Liver (tissue), 8 donors: ENCODE measurements at regions not wholly inside any gene's neighbourhood (a gene's known extent, or its start where the extent isn't known, plus 50 kb on each side); places are given as distances from the start of the nearest gene placed in this dataset.

Experiments
- DNase-seq: peaks from one replicate; pipeline ENCODE4 v3.0.0-alpha.2; 2017; ENCODE audit warnings: low spot score
- H3K27ac ChIP-seq, 2 donors: one replicate each; pipeline ENCODE4 v1.7.0; 2013; ENCODE audit warnings: inconsistent platforms in 2 of 2, low read length in 2 of 2, control low read depth in 1 of 2, low read depth in 1 of 2, mild to moderate bottlenecking in 1 of 2
- H3K27me3 ChIP-seq, 4 donors: one replicate each; pipeline versions ENCODE4 v1.6.1 to v1.7.0; 2013; ENCODE audit warnings: low read length in 3 of 4, inconsistent platforms in 1 of 4, mild to moderate bottlenecking in 1 of 4, moderate library complexity in 1 of 4; ENCODE audit not compliant: control insufficient read depth in 4 of 4, insufficient read depth in 4 of 4
- H3K36me3 ChIP-seq, 4 donors: one replicate each; pipeline versions ENCODE4 v1.6.1 to v1.7.0; 2013; ENCODE audit warnings: low read length in 3 of 4, mild to moderate bottlenecking in 3 of 4, low read depth in 1 of 4, moderate library complexity in 1 of 4; ENCODE audit not compliant: control insufficient read depth in 4 of 4, insufficient read depth in 3 of 4
- H3K4me1 ChIP-seq, 4 donors: one replicate each; pipeline versions ENCODE4 v1.6.1 to v1.7.0; 2013; ENCODE audit warnings: low read length in 3 of 4, mild to moderate bottlenecking in 3 of 4, moderate library complexity in 1 of 4; ENCODE audit not compliant: control insufficient read depth in 4 of 4, insufficient read depth in 4 of 4
- H3K4me3 ChIP-seq, 3 donors: one replicate each; pipeline versions ENCODE4 v1.6.1 to v1.7.0; 2013; ENCODE audit warnings: low read length in 3 of 3, control low read depth in 1 of 3, low read depth in 1 of 3, mild to moderate bottlenecking in 1 of 3
- H3K9ac ChIP-seq, 2 donors: one replicate each; pipeline ENCODE4 v1.7.0; 2013; ENCODE audit warnings: low read length in 2 of 2, mild to moderate bottlenecking in 2 of 2, moderate library complexity in 2 of 2, control low read depth in 1 of 2, low read depth in 1 of 2
- H3K9me3 ChIP-seq, 4 donors: one replicate each; pipeline versions ENCODE4 v1.6.1 to v1.7.0; 2013; ENCODE audit warnings: low read length in 3 of 4; ENCODE audit not compliant: control insufficient read depth in 4 of 4
- EGR1 ChIP-seq, 2 donors: IDR thresholded peaks; 2 replicates each; pipeline ENCODE4 v1.6.1; 2016 to 2018; ENCODE audit warnings: antibody characterized with exemption in 2 of 2, low read depth in 2 of 2
- FOXA1 ChIP-seq: IDR thresholded peaks from 2 replicates; pipeline ENCODE4 v1.6.1; 2016; ENCODE audit warnings: antibody characterized with exemption
- FOXA2 ChIP-seq: IDR thresholded peaks from 2 replicates; pipeline ENCODE4 v1.6.1; 2016; ENCODE audit warnings: antibody characterized with exemption
- GABPA ChIP-seq, 2 donors: IDR thresholded peaks in 1 of 2; conservative IDR thresholded peaks in 1 of 2; 2 replicates each; pipeline ENCODE4 v1.6.1; 2016; ENCODE audit warnings: antibody characterized with exemption in 2 of 2, mild to moderate bottlenecking in 1 of 2, moderate library complexity in 1 of 2
- HNF4A ChIP-seq, 2 donors: conservative IDR thresholded peaks; 2 replicates each; pipeline ENCODE4 v1.6.1; 2016; ENCODE audit warnings: antibody characterized with exemption in 2 of 2, mild to moderate bottlenecking in 2 of 2
- HNF4G ChIP-seq: IDR thresholded peaks from 2 replicates; pipeline ENCODE4 v1.6.1; 2016; ENCODE audit warnings: antibody characterized with exemption
- JUND ChIP-seq, 2 donors: IDR thresholded peaks; 2 replicates each; pipeline ENCODE4 v1.6.1; 2016; ENCODE audit warnings: antibody characterized with exemption in 2 of 2
- RAD21 ChIP-seq, 2 donors: IDR thresholded peaks; 2 replicates each; pipeline ENCODE4 v1.6.1; 2016; ENCODE audit warnings: antibody characterized with exemption in 2 of 2, mild to moderate bottlenecking in 2 of 2
- RXRA ChIP-seq, 2 donors: IDR thresholded peaks; 2 replicates each; pipeline ENCODE4 v1.6.1; 2017 to 2018; ENCODE audit warnings: antibody characterized with exemption in 2 of 2, mild to moderate bottlenecking in 1 of 2
- SP1 ChIP-seq: IDR thresholded peaks from 2 replicates; pipeline ENCODE4 v1.6.1; 2018; ENCODE audit warnings: antibody characterized with exemption, mild to moderate bottlenecking
- TAF1 ChIP-seq: conservative IDR thresholded peaks from 2 replicates; pipeline ENCODE4 v1.6.1; 2016; ENCODE audit warnings: antibody characterized with exemption, mild to moderate bottlenecking
- YY1 ChIP-seq: IDR thresholded peaks from 2 replicates; pipeline ENCODE4 v1.6.1; 2016; ENCODE audit warnings: antibody characterized with exemption, mild to moderate bottlenecking
- WGBS: extraction: QIAGEN DNeasy Blood & Tissue Kit; methylation state at CpG from one replicate; pipeline ENCODE4 v1.1.7; 2013; 5-methylcytosine and 5-hydroxymethylcytosine counted together
- TF ChIP-seq, protein P1 (sequence below): IDR thresholded peaks from 2 replicates; pipeline ENCODE4 v1.6.1; 2016; ENCODE audit warnings: antibody characterized with exemption, mild to moderate bottlenecking
- TF ChIP-seq, protein P2 (sequence below): IDR thresholded peaks from 2 replicates; pipeline ENCODE4 v1.6.1; 2016; ENCODE audit warnings: antibody characterized with exemption
- TF ChIP-seq, protein P3 (sequence below): fragments of 150-350 bp; IDR thresholded peaks from 2 replicates; pipeline ENCODE4 v1.5.1; 2017; ENCODE audit warnings: improper control_type of control experiment, low read depth, low read length; ENCODE audit not compliant: missing input control
- TF ChIP-seq, protein P4 (sequence below): IDR thresholded peaks from 2 replicates; pipeline ENCODE4 v1.6.1; 2016; ENCODE audit warnings: antibody characterized with exemption
- TF ChIP-seq, protein P5 (sequence below): IDR thresholded peaks from 2 replicates; pipeline ENCODE4 v1.6.1; 2016; ENCODE audit warnings: antibody characterized with exemption
- donor health status: healthy.
- donor health status: healthy.
- donor health status: healthy.
- donor health status: healthy.
- donor health status: healthy.

DNA sequence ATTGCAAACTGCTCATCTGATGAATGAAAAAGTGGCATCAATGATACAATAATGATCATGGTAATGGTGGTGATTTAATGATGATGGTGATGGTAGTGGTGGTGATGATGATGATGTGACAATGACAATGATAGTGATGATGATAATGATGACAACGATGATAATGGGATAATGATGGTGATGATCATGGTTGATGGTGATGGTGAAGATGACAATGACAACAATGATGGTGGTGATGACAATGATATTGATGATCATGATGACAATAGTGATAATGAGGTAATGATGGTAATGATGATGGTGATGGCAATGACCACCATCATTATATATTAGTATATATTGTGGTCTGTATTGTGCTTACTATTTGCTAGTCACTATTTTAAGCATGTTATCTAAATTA is 474.3 kb downstream of the TBC1D22A start:
- no peak overlapping the region for H3K9ac ChIP-seq
- TF ChIP-seq, protein P1, sequence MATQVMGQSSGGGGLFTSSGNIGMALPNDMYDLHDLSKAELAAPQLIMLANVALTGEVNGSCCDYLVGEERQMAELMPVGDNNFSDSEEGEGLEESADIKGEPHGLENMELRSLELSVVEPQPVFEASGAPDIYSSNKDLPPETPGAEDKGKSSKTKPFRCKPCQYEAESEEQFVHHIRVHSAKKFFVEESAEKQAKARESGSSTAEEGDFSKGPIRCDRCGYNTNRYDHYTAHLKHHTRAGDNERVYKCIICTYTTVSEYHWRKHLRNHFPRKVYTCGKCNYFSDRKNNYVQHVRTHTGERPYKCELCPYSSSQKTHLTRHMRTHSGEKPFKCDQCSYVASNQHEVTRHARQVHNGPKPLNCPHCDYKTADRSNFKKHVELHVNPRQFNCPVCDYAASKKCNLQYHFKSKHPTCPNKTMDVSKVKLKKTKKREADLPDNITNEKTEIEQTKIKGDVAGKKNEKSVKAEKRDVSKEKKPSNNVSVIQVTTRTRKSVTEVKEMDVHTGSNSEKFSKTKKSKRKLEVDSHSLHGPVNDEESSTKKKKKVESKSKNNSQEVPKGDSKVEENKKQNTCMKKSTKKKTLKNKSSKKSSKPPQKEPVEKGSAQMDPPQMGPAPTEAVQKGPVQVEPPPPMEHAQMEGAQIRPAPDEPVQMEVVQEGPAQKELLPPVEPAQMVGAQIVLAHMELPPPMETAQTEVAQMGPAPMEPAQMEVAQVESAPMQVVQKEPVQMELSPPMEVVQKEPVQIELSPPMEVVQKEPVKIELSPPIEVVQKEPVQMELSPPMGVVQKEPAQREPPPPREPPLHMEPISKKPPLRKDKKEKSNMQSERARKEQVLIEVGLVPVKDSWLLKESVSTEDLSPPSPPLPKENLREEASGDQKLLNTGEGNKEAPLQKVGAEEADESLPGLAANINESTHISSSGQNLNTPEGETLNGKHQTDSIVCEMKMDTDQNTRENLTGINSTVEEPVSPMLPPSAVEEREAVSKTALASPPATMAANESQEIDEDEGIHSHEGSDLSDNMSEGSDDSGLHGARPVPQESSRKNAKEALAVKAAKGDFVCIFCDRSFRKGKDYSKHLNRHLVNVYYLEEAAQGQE, result no peak
- TF ChIP-seq TAF1 (no peak), SP1 (no peak), FOXA1 (no peak), HNF4A (conservative IDR thresholded peaks at IDR 0.05) (no peak), EGR1 (IDR thresholded peaks at IDR 0.05; ENCODE audit: low read depth in 2 of 2) (no peak), HNF4G (no peak), RXRA (IDR thresholded peaks at IDR 0.05) (no peak), JUND (IDR thresholded peaks at IDR 0.05) (no peak), RAD21 (IDR thresholded peaks at IDR 0.05) (no peak)
- TF ChIP-seq, protein P2, sequence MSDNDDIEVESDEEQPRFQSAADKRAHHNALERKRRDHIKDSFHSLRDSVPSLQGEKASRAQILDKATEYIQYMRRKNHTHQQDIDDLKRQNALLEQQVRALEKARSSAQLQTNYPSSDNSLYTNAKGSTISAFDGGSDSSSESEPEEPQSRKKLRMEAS, result no peak
- TF ChIP-seq, protein P3, sequence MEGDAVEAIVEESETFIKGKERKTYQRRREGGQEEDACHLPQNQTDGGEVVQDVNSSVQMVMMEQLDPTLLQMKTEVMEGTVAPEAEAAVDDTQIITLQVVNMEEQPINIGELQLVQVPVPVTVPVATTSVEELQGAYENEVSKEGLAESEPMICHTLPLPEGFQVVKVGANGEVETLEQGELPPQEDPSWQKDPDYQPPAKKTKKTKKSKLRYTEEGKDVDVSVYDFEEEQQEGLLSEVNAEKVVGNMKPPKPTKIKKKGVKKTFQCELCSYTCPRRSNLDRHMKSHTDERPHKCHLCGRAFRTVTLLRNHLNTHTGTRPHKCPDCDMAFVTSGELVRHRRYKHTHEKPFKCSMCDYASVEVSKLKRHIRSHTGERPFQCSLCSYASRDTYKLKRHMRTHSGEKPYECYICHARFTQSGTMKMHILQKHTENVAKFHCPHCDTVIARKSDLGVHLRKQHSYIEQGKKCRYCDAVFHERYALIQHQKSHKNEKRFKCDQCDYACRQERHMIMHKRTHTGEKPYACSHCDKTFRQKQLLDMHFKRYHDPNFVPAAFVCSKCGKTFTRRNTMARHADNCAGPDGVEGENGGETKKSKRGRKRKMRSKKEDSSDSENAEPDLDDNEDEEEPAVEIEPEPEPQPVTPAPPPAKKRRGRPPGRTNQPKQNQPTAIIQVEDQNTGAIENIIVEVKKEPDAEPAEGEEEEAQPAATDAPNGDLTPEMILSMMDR, result no peak
- no peaks in the 10 kb centered on the region for H3K27me3 ChIP-seq
- 89% methylated on average over 1 of the region's 1 CpG for WGBS
- peaks cover 4 to 18% (median 11%) of the 10 kb centered on the region in 4 donors for H3K9me3 ChIP-seq
- H3K4me3 ChIP-seq, result no peak overlapping the region
- H3K27ac ChIP-seq, result no peak overlapping the region
- no peaks in the 10 kb centered on the region for H3K4me1 ChIP-seq
- no peak for DNase-seq
- H3K36me3 ChIP-seq, result no peaks in the 10 kb centered on the region

DNA sequence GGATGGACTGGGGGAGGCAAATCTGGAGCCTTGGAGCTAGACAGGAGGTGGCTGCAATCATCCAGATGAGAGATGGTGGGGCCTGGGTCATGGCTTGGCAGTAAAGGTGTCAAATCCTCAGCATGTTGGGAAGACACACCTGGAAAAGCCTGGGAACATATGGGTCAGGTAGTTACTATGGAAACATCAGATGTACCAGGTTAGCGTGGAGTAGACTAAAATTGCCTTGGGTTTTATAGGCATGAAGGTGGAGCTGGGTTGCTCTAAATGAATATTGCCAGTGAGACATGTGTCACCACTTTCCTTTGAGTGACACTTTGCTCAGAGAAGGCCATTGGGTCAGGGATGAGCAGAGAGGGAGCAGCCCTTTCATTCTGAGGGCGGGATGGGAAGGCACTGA is 473.7 kb downstream of the TBC1D22A start:
- peaks cover 4 to 20% (median 11%) of the 10 kb centered on the region in 4 donors for H3K9me3 ChIP-seq
- WGBS, result 64% methylated on average over 2 of the region's 2 CpGs
- TF ChIP-seq RXRA (IDR thresholded peaks at IDR 0.05) (no peak), FOXA2 (no peak), GABPA (IDR thresholded peaks at IDR 0.05 in 1 of 2, conservative IDR thresholded peaks at IDR 0.05 in 1 of 2) (no peak), TAF1 (no peak), HNF4G (no peak), FOXA1 (no peak), YY1 (no peak), EGR1 (IDR thresholded peaks at IDR 0.05; ENCODE audit: low read depth in 2 of 2) (no peak), HNF4A (conservative IDR thresholded peaks at IDR 0.05) (no peak)
- TF ChIP-seq, protein P4, sequence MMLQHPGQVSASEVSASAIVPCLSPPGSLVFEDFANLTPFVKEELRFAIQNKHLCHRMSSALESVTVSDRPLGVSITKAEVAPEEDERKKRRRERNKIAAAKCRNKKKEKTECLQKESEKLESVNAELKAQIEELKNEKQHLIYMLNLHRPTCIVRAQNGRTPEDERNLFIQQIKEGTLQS, result no peak
- TF ChIP-seq, protein P2, result no peak
- TF ChIP-seq, protein P1, result no peak
- TF ChIP-seq, protein P5, sequence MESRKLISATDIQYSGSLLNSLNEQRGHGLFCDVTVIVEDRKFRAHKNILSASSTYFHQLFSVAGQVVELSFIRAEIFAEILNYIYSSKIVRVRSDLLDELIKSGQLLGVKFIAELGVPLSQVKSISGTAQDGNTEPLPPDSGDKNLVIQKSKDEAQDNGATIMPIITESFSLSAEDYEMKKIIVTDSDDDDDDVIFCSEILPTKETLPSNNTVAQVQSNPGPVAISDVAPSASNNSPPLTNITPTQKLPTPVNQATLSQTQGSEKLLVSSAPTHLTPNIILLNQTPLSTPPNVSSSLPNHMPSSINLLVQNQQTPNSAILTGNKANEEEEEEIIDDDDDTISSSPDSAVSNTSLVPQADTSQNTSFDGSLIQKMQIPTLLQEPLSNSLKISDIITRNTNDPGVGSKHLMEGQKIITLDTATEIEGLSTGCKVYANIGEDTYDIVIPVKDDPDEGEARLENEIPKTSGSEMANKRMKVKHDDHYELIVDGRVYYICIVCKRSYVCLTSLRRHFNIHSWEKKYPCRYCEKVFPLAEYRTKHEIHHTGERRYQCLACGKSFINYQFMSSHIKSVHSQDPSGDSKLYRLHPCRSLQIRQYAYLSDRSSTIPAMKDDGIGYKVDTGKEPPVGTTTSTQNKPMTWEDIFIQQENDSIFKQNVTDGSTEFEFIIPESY, result no peak
- no peak overlapping the region for H3K9ac ChIP-seq
- no peaks in the 10 kb centered on the region for H3K36me3 ChIP-seq
- no peak overlapping the region for H3K4me3 ChIP-seq
- H3K27ac ChIP-seq, result no peak overlapping the region
- H3K4me1 ChIP-seq, result no peaks in the 10 kb centered on the region
- no peaks in the 10 kb centered on the region for H3K27me3 ChIP-seq
- no peak for DNase-seq
